ENCODE measurements at regions not wholly inside any gene's neighbourhood (a gene's known extent, or its start where the extent isn't known, plus 50 kb on each side); places are given as distances from the start of the nearest gene placed in this dataset.

GRCh38 chr18:25825979-25826776 is 264.2 kb downstream of the SS18 start:
- Histone ChIP-seq H3K27me3 (replicated peaks; ENCODE audit: insufficient read depth, low read depth, low read length, poor library complexity) (peaks cover 13% of the 10 kb centered on the region), H3K36me3 (ENCODE audit: insufficient read depth, low read length, poor library complexity, severe bottlenecking) (no peaks in the 10 kb centered on the region), H3K9me3 (ENCODE audit: low read depth, low read length, poor library complexity, severe bottlenecking) (no peaks in the 10 kb centered on the region), H3K27ac (ENCODE audit: low read depth, low read length, poor library complexity, severe bottlenecking) (no peak overlapping the region), H3K4me3 (ENCODE audit: low read depth, low read length, poor library complexity, severe bottlenecking) (no peak overlapping the region), H3K4me1 (ENCODE audit: insufficient read depth, low read length, poor library complexity, severe bottlenecking) (no peaks in the 10 kb centered on the region)
- intact Hi-C loops (cut with micrococcal nuclease; ENCODE audit: unreplicated experiment): no loop called here
- POLR2A ChIA-PET (ENCODE audit: low non-redundant PET): no interaction called here
- no peak for DNase-seq (ENCODE audit: low spot score)
- CTCF ChIA-PET: no interaction called here
- TF ChIP-seq EZH2 (IDR thresholded peaks at IDR 0.05; ENCODE audit: borderline replicate concordance, low read depth, low read length, poor library complexity, severe bottlenecking): no peak
- TF ChIP-seq CTCF (conservative IDR thresholded peaks at IDR 0.05; ENCODE audit: low read depth, low read length): no peak
- BruUV-seq (replicated peaks): no TSS peak

DNA sequence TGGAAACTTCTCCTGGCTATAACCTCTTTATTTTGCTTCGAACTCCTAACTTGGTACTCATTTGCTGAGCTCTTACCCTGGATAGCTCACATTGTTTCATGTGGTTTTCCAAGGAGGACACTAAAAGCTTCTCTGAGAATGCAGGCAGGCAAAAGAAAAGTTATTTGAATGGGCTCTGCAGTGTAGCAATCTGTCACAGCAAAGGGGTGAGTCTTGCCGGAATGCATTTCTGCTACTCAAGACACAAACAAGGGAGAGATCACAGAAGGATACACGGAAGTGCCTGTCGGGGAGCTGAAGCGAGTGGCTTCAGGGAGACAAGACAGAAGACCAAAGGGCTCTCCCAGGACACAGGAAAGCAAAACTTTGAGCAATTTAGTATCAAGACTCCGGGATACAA is 265.4 kb downstream of the SS18 start:
- no peak for DNase-seq (ENCODE audit: low spot score)
- POLR2A ChIA-PET (ENCODE audit: low non-redundant PET): no interaction called here
- Histone ChIP-seq H3K27ac (ENCODE audit: low read depth, low read length, poor library complexity, severe bottlenecking) (no peak overlapping the region), H3K4me1 (ENCODE audit: insufficient read depth, low read length, poor library complexity, severe bottlenecking) (no peaks in the 10 kb centered on the region), H3K36me3 (ENCODE audit: insufficient read depth, low read length, poor library complexity, severe bottlenecking) (no peaks in the 10 kb centered on the region), H3K4me3 (ENCODE audit: low read depth, low read length, poor library complexity, severe bottlenecking) (no peak overlapping the region), H3K27me3 (replicated peaks; ENCODE audit: insufficient read depth, low read depth, low read length, poor library complexity) (peaks cover 13% of the 10 kb centered on the region), H3K9me3 (ENCODE audit: low read depth, low read length, poor library complexity, severe bottlenecking) (no peaks in the 10 kb centered on the region)
- intact Hi-C loops (cut with micrococcal nuclease; ENCODE audit: unreplicated experiment): no loop called here
- no peak for TF ChIP-seq CTCF (conservative IDR thresholded peaks at IDR 0.05; ENCODE audit: low read depth, low read length)
- no peak for TF ChIP-seq EZH2 (IDR thresholded peaks at IDR 0.05; ENCODE audit: borderline replicate concordance, low read depth, low read length, poor library complexity, severe bottlenecking)
- BruUV-seq (replicated peaks): no TSS peak
- CTCF ChIA-PET: no interaction called here

DNA sequence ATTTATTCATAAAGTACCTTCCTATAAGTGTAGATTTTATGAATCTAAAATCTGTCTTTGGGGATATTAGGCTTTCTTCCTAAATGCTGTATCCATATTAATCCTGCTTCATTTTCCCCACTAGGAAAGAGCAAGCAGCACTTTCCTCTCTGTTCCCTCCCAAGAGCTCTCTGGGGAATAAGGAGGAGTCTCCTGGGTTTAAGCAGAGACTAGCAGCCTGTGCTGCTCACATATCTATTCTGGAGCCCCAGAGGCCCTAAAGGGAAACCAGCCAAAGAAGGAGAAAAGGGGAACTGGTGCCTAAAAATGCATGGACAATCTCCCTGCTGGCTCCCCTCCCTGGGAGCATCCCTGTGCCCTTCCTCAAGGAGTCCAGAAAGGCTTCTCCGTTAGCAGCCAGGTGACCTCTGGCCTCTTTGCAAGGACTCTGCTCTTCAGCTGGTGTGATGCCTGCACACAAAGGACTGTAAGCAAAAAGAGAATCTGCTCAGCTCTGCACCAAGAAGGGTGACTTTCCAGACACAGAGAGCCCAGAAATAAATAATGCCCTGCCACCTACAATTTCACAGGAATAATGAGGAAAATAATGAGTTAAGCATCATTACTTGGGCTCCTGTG is 270.6 kb downstream of the SS18 start:
- Histone ChIP-seq H3K9me3 (ENCODE audit: low read depth, low read length, poor library complexity, severe bottlenecking) (no peaks in the 10 kb centered on the region), H3K4me3 (ENCODE audit: low read depth, low read length, poor library complexity, severe bottlenecking) (no peak overlapping the region), H3K27ac (ENCODE audit: low read depth, low read length, poor library complexity, severe bottlenecking) (no peak overlapping the region), H3K27me3 (replicated peaks; ENCODE audit: insufficient read depth, low read depth, low read length, poor library complexity) (peaks cover 13% of the 10 kb centered on the region), H3K36me3 (ENCODE audit: insufficient read depth, low read length, poor library complexity, severe bottlenecking) (no peaks in the 10 kb centered on the region), H3K4me1 (ENCODE audit: insufficient read depth, low read length, poor library complexity, severe bottlenecking) (no peaks in the 10 kb centered on the region)
- intact Hi-C loops (cut with micrococcal nuclease; ENCODE audit: unreplicated experiment): no loop called here
- ChIA-PET CTCF (no interaction called here), POLR2A (ENCODE audit: low non-redundant PET) (interaction anchor here (0.7 kb wide), 1 partner anchor 257 kb away, joined by 4 read pairs; no protein-coding TSS in a partner anchor)
- no peak for DNase-seq (ENCODE audit: low spot score)
- no peak for TF ChIP-seq CTCF (conservative IDR thresholded peaks at IDR 0.05; ENCODE audit: low read depth, low read length)
- TF ChIP-seq EZH2 (IDR thresholded peaks at IDR 0.05; ENCODE audit: borderline replicate concordance, low read depth, low read length, poor library complexity, severe bottlenecking): no peak
- BruUV-seq (replicated peaks): no TSS peak

Data from A673 (cell line).